Eye (tissue), 1 donor: ENCODE measurements at regions not wholly inside any gene's neighbourhood (a gene's known extent, or its start where the extent isn't known, plus 50 kb on each side); places are given as distances from the start of the nearest gene placed in this dataset.

Source experiments
- DNase-seq: peaks from one replicate; pipeline ENCODE4 v3.0.0-alpha.2; 2015

GRCh38 chr16:85394456-85395206 is 218.5 kb upstream of the GSE1 start:
- DNase-seq, result peak; percentile 66

GRCh38 chr16:85395207-85395912 is 217.8 kb upstream of the GSE1 start:
- DNase-seq, result peak; percentile 62

GRCh38 chr16:85395913-85396878 is 216.9 kb upstream of the GSE1 start:
- peak; percentile 57 for DNase-seq

- no peak for DNase-seq
These were observed 215.9 kb upstream of the GSE1 start for GRCh38 chr16:85396879-85397871.

- no peak for DNase-seq
These were observed 215.1 kb upstream of the GSE1 start for GRCh38 chr16:85398050-85398451.

GRCh38 chr16:85398688-85399582 is 214.2 kb upstream of the GSE1 start:
- DNase-seq, result no peak

- DNase-seq, result no peak
These were observed 213.4 kb upstream of the GSE1 start for GRCh38 chr16:85399583-85400284.

- no peak for DNase-seq
These were observed 212.6 kb upstream of the GSE1 start for GRCh38 chr16:85400305-85401205.

GRCh38 chr16:85401370-85401916 is 211.7 kb upstream of the GSE1 start:
- DNase-seq, result no peak

- no peak for DNase-seq
These were observed 211.0 kb upstream of the GSE1 start for GRCh38 chr16:85401917-85402766.

- no peak for DNase-seq
These were observed 210.0 kb upstream of the GSE1 start for GRCh38 chr16:85402910-85403692.

GRCh38 chr16:85403693-85404092 is 209.4 kb upstream of the GSE1 start:
- no peak for DNase-seq

- DNase-seq, result no peak
These were observed 200.1 kb upstream of the GSE1 start for GRCh38 chr16:85412911-85413520.

GRCh38 chr16:85413691-85414663 is 199.1 kb upstream of the GSE1 start:
- no peak for DNase-seq
